KMS-11 (cell line): ENCODE measurements at regions not wholly inside any gene's neighbourhood (a gene's known extent, or its start where the extent isn't known, plus 50 kb on each side); places are given as distances from the start of the nearest gene placed in this dataset.

Experiments used
- H2AFZ ChIP-seq: fragments of 200-600 bp; sonication (generic); 2 replicates; pipeline ENCODE4 v1.6.1; 2016; ENCODE audit warnings: antibody characterized with exemption, mixed run types, low read depth
- H3K27ac ChIP-seq: fragments of 200-600 bp; sonication (generic); 2 replicates; pipeline ENCODE4 v1.6.1; 2016; ENCODE audit warnings: mild to moderate bottlenecking, mixed run types
- H3K27me3 ChIP-seq: fragments of 200-600 bp; sonication (generic); 2 replicates; pipeline ENCODE4 v1.6.1; 2017; ENCODE audit warnings: mild to moderate bottlenecking, low read depth, mixed run types, moderate library complexity; ENCODE audit not compliant: insufficient read depth
- H3K36me3 ChIP-seq: fragments of 200-600 bp; sonication (generic); 2 replicates; pipeline ENCODE4 v1.6.1; 2017; ENCODE audit warnings: mild to moderate bottlenecking, mixed run types; ENCODE audit not compliant: insufficient read depth
- H3K4me1 ChIP-seq: fragments of 200-600 bp; sonication (generic); 2 replicates; pipeline ENCODE4 v1.6.1; 2016; ENCODE audit warnings: mild to moderate bottlenecking, low read depth, mixed run types; ENCODE audit not compliant: poor library complexity, severe bottlenecking
- H3K4me2 ChIP-seq: fragments of 200-600 bp; sonication (generic); 2 replicates; pipeline ENCODE4 v1.7.0; 2016; ENCODE audit warnings: mild to moderate bottlenecking, mixed run types
- H3K4me3 ChIP-seq: fragments of 200-600 bp; sonication (generic); IDR thresholded peaks from 2 replicates; pipeline ENCODE4 v1.6.1; 2017; ENCODE audit warnings: low read depth, low read length, mixed read lengths; ENCODE audit not compliant: insufficient read depth
- H3K79me2 ChIP-seq: fragments of 200-600 bp; sonication (generic); 2 replicates; pipeline ENCODE4 v1.6.1; 2016; ENCODE audit warnings: low read depth, mixed run types; ENCODE audit not compliant: insufficient read depth
- H3K9ac ChIP-seq: fragments of 200-600 bp; sonication (generic); 2 replicates; pipeline ENCODE4 v1.6.1; 2016; ENCODE audit warnings: mild to moderate bottlenecking, mixed run types
- H4K20me1 ChIP-seq: fragments of 200-600 bp; sonication (generic); 2 replicates; pipeline ENCODE4 v1.6.1; 2016; ENCODE audit warnings: mild to moderate bottlenecking, mixed run types; ENCODE audit not compliant: insufficient read depth
- CTCF ChIP-seq: fragments of 200-600 bp; sonication (generic); conservative IDR thresholded peaks from 2 replicates; pipeline ENCODE4 v1.6.1; 2017; ENCODE audit warnings: low read depth, mild to moderate bottlenecking, antibody characterized with exemption, low read length, moderate library complexity, mixed read lengths

- H3K36me3 ChIP-seq, result no peaks in the 10 kb centered on the region
- H3K4me2 ChIP-seq, result no peak overlapping the region
- no peak for TF ChIP-seq CTCF
- no peak overlapping the region for H3K4me3 ChIP-seq
- no peaks in the 10 kb centered on the region for H3K27me3 ChIP-seq
- H2AFZ ChIP-seq, result no peak overlapping the region
- no peak overlapping the region for H3K27ac ChIP-seq
- no peaks in the 10 kb centered on the region for H4K20me1 ChIP-seq
- H3K79me2 ChIP-seq, result no peaks in the 10 kb centered on the region
- no peaks in the 10 kb centered on the region for H3K4me1 ChIP-seq
- no peak overlapping the region for H3K9ac ChIP-seq
Measured at GRCh38 chr9:90114641-90115425, 510.0 kb downstream of the GADD45G start.

GRCh38 chr9:90121762-90122161 lies 517.0 kb downstream of the GADD45G start:
- H3K27ac ChIP-seq, result no peak overlapping the region
- TF ChIP-seq CTCF, result no peak
- H4K20me1 ChIP-seq, result no peaks in the 10 kb centered on the region
- no peak overlapping the region for H3K9ac ChIP-seq
- peaks cover 13% of the 10 kb centered on the region for H3K4me1 ChIP-seq
- no peaks in the 10 kb centered on the region for H3K79me2 ChIP-seq
- no peaks in the 10 kb centered on the region for H3K36me3 ChIP-seq
- no peak overlapping the region for H3K4me2 ChIP-seq
- no peak overlapping the region for H2AFZ ChIP-seq
- H3K27me3 ChIP-seq, result no peaks in the 10 kb centered on the region
- no peak overlapping the region for H3K4me3 ChIP-seq

GRCh38 chr9:90124961-90125360 lies 517.7 kb downstream of the DIRAS2 start:
- H3K4me2 ChIP-seq, result no peak overlapping the region; the same call in 1 of the 2 replicates
- no peak overlapping the region for H2AFZ ChIP-seq
- no peak for TF ChIP-seq CTCF
- no peaks in the 10 kb centered on the region for H3K79me2 ChIP-seq
- H3K36me3 ChIP-seq, result no peaks in the 10 kb centered on the region
- H3K4me1 ChIP-seq, result peaks cover 13% of the 10 kb centered on the region
- H3K9ac ChIP-seq, result no peak overlapping the region
- no peaks in the 10 kb centered on the region for H3K27me3 ChIP-seq
- no peaks in the 10 kb centered on the region for H4K20me1 ChIP-seq
- H3K27ac ChIP-seq, result no peak overlapping the region
- no peak overlapping the region for H3K4me3 ChIP-seq

- no peak for TF ChIP-seq CTCF
- H2AFZ ChIP-seq, result no peak overlapping the region
- H3K27me3 ChIP-seq, result no peaks in the 10 kb centered on the region
- H3K4me1 ChIP-seq, result peaks cover 13% of the 10 kb centered on the region
- H3K4me3 ChIP-seq, result no peak overlapping the region
- no peaks in the 10 kb centered on the region for H3K79me2 ChIP-seq
- H4K20me1 ChIP-seq, result no peaks in the 10 kb centered on the region
- no peak overlapping the region for H3K4me2 ChIP-seq
- no peaks in the 10 kb centered on the region for H3K36me3 ChIP-seq
- H3K27ac ChIP-seq, result no peak overlapping the region
- H3K9ac ChIP-seq, result no peak overlapping the region
Measured at GRCh38 chr9:90127923-90128322, 514.7 kb downstream of the DIRAS2 start.
